ENCODE measurements at regions not wholly inside any gene's neighbourhood (a gene's known extent, or its start where the extent isn't known, plus 50 kb on each side); places are given as distances from the start of the nearest gene placed in this dataset.

DNA sequence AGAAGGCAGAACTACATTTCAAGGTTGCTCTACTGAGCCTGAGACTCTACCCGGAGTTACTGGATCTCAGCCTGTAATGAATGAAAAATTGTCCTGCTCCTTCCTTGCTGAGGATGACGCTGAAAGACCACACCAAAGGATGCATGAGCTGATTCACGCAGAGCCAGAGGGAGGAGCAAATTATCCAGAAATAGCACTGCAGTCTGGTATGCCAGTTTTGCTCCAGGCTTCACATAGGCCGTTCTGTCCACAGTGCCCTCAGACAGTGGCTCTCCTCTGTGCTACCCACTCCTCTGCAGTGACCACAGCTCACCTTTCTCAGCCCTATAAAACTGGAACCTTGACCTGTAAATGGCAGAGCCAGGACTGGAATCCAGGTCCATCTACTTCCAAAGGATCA is 79.3 kb upstream of the GALNT18 start:
- TF ChIP-seq, protein P1, sequence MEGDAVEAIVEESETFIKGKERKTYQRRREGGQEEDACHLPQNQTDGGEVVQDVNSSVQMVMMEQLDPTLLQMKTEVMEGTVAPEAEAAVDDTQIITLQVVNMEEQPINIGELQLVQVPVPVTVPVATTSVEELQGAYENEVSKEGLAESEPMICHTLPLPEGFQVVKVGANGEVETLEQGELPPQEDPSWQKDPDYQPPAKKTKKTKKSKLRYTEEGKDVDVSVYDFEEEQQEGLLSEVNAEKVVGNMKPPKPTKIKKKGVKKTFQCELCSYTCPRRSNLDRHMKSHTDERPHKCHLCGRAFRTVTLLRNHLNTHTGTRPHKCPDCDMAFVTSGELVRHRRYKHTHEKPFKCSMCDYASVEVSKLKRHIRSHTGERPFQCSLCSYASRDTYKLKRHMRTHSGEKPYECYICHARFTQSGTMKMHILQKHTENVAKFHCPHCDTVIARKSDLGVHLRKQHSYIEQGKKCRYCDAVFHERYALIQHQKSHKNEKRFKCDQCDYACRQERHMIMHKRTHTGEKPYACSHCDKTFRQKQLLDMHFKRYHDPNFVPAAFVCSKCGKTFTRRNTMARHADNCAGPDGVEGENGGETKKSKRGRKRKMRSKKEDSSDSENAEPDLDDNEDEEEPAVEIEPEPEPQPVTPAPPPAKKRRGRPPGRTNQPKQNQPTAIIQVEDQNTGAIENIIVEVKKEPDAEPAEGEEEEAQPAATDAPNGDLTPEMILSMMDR (IDR thresholded peaks at IDR 0.05; ENCODE audit: extremely low read depth in 1 of 2, insufficient read depth in 1 of 2, low read depth in 1 of 2, low read length in 2 of 2), result no peak
- TF ChIP-seq POLR2A (IDR thresholded peaks at IDR 0.05; ENCODE audit: low read depth, low read length) (no peak), POLR2AphosphoS5 (IDR thresholded peaks at IDR 0.05; ENCODE audit: insufficient read depth, low read depth, low read length) (no peak), JUN (IDR thresholded peaks at IDR 0.05; ENCODE audit: borderline replicate concordance, insufficient read depth, insufficient read length, low read depth) (no peak), GATA2 (IDR thresholded peaks at IDR 0.05; ENCODE audit: insufficient read depth, insufficient read length, low read depth, low read length) (no peak), EZH2 (IDR thresholded peaks at IDR 0.05; ENCODE audit: borderline replicate concordance, low read depth, low read length, severe bottlenecking) (no peak)

Data from endothelial cell of umbilical vein (primary cell).